Gastroesophageal sphincter (tissue), 4 donors: ENCODE measurements at regions not wholly inside any gene's neighbourhood (a gene's known extent, or its start where the extent isn't known, plus 50 kb on each side); places are given as distances from the start of the nearest gene placed in this dataset.

Experiments
- ATAC-seq: fragments of 150-250 bp; one replicate; pipeline ENCODE4 v1.9.1; 2016; ENCODE audit warnings: mild to moderate bottlenecking, moderate library complexity
- H3K27ac ChIP-seq, 4 donors: fragments of 200-600 bp; sonication (generic) in 3 of 4; 1 replicate in 3 of 4; 2 replicates in 1 of 4; pipeline ENCODE4 v1.5.1; 2016 to 2019
- H3K27me3 ChIP-seq: fragments of 200-600 bp; sonication (generic); one replicate; pipeline ENCODE4 v1.5.1; 2019
- H3K36me3 ChIP-seq, 2 donors: fragments of 200-600 bp; sonication (generic); one replicate each; pipeline ENCODE4 v1.5.1; 2019; ENCODE audit warnings: control low read depth in 1 of 2
- H3K4me1 ChIP-seq, 3 donors: fragments of 200-600 bp; sonication (generic); 1 replicate in 2 of 3; 2 replicates in 1 of 3; pipeline ENCODE4 v1.5.1; 2016 to 2019; ENCODE audit warnings: control low read depth in 2 of 3
- H3K4me3 ChIP-seq, 2 donors: fragments of 200-600 bp; sonication (generic); one replicate each; pipeline ENCODE4 v1.5.1; 2019; ENCODE audit warnings: mild to moderate bottlenecking in 1 of 2, moderate library complexity in 1 of 2
- H3K9me3 ChIP-seq, 3 donors: fragments of 200-600 bp; sonication (generic); one replicate each; pipeline ENCODE4 v1.5.1; 2017 to 2019; ENCODE audit warnings: control low read depth in 2 of 3
- CTCF ChIP-seq, 4 experiments: fragments of 200-600 bp in 2 of 4; fragments of 450-650 bp in 2 of 4; sonication (generic) in 1 of 4; IDR thresholded peaks; one replicate each; pipeline ENCODE4 v1.5.1; 2017 to 2019; ENCODE audit warnings: antibody characterized with exemption in 4 of 4, mild to moderate bottlenecking in 2 of 4, moderate library complexity in 2 of 4
- EP300 ChIP-seq: sonication (generic); formaldehyde crosslinking; IDR thresholded peaks from one replicate; pipeline ENCODE4 v1.6.1; 2017; ENCODE audit warnings: antibody characterized with exemption, mild to moderate bottlenecking
- POLR2A ChIP-seq, 2 donors: fragments of 450-650 bp; IDR thresholded peaks; one replicate each; pipeline ENCODE4 v1.6.1; 2017; ENCODE audit warnings: antibody characterized with exemption in 2 of 2, mild to moderate bottlenecking in 2 of 2, moderate library complexity in 1 of 2
- POLR2AphosphoS5 ChIP-seq: sonication (generic); formaldehyde crosslinking; IDR thresholded peaks from one replicate; pipeline ENCODE4 v1.6.1; 2017; ENCODE audit warnings: antibody characterized with exemption
- WGBS, 2 donors: methylation state at CpG; one replicate each; pipeline ENCODE4 v1.1.5; 2018; ENCODE audit warnings: low coverage in 1 of 2; 5-methylcytosine and 5-hydroxymethylcytosine counted together

GRCh38 chrY:9018401-9018800, 318.9 kb upstream of the TSPY4 start:
- no peak for ATAC-seq
- H3K9me3 ChIP-seq: no peaks in the 10 kb centered on the region
- no peaks in the 10 kb centered on the region for H3K36me3 ChIP-seq
- H3K27ac ChIP-seq: no peak overlapping the region
- H3K4me3 ChIP-seq: no peak overlapping the region
- H3K4me1 ChIP-seq: no peaks in the 10 kb centered on the region
- no peak for TF ChIP-seq POLR2A (IDR thresholded peaks at IDR 0.05)
- TF ChIP-seq CTCF (IDR thresholded peaks at IDR 0.05): no peak
- TF ChIP-seq EP300: no peak
- no peak for TF ChIP-seq POLR2AphosphoS5
- no CpG with 5 or more reads among the region's 1 CpG for WGBS, 2 donors
- no peaks in the 10 kb centered on the region for H3K27me3 ChIP-seq

- H3K4me1 ChIP-seq: no peaks in the 10 kb centered on the region
- no CpG with 5 or more reads among the region's 9 CpGs for WGBS, 2 donors
- H3K27me3 ChIP-seq: no peaks in the 10 kb centered on the region
- TF ChIP-seq CTCF (IDR thresholded peaks at IDR 0.05) (no peak), POLR2AphosphoS5 (no peak), POLR2A (IDR thresholded peaks at IDR 0.05) (no peak), EP300 (no peak)
- no peaks in the 10 kb centered on the region for H3K9me3 ChIP-seq
- H3K27ac ChIP-seq: no peak overlapping the region
- no peaks in the 10 kb centered on the region for H3K36me3 ChIP-seq
- H3K4me3 ChIP-seq: no peak overlapping the region
- no peak for ATAC-seq
These were observed 309.4 kb upstream of the TSPY4 start for GRCh38 chrY:9027729-9028375.

DNA sequence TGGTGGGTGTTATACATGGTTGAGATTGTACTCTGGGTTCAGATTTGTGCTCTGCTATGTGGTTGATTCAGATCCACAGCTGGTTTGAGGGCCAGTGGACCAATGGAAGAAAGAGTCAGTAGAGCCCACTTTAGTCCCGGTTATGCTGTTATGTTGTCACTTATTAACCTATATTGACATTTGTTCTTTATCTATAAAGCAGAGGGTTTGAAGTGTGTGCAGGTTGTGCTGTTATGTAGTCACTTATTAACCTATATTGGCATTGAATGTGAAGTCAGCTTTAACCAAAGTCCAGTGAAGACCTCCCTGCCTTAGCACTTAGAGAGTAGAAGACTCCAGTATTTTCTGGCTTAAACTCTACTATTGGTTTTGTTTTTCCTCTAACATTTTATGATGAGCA, 307.3 kb upstream of the TSPY4 start:
- Histone ChIP-seq H3K27ac (no peak overlapping the region), H3K9me3 (no peaks in the 10 kb centered on the region), H3K36me3 (no peaks in the 10 kb centered on the region), H3K27me3 (no peaks in the 10 kb centered on the region), H3K4me1 (no peaks in the 10 kb centered on the region), H3K4me3 (no peak overlapping the region)
- no peak for TF ChIP-seq POLR2A (IDR thresholded peaks at IDR 0.05)
- no peak for TF ChIP-seq POLR2AphosphoS5
- no peak for TF ChIP-seq EP300
- no peak for TF ChIP-seq CTCF (IDR thresholded peaks at IDR 0.05)
- no CpG with 5 or more reads among the region's 1 CpG for WGBS, 2 donors
- no peak for ATAC-seq

DNA sequence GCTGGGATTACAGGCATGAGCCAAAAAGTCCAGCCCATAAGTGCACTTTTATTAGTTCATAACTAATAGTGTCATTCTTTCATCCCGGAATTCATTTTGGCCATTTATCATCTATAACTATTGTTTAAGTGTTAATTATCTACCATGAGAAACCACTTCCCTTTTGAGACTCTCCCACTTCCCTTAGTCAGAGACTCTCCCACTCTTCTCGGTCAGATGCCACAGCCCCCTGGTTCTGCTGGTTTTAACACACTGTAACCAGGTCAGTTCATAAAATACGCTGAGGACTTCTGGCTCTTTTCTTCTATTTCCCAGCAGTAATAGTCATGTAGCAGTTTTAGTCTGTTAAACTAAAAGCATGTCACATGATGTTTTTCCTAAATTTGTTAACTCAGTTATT, 303.0 kb upstream of the TSPY4 start:
- no peak for TF ChIP-seq EP300
- no peak for TF ChIP-seq CTCF (IDR thresholded peaks at IDR 0.05)
- TF ChIP-seq POLR2A (IDR thresholded peaks at IDR 0.05): no peak
- TF ChIP-seq POLR2AphosphoS5: no peak
- Histone ChIP-seq H3K27me3 (no peaks in the 10 kb centered on the region), H3K9me3 (no peaks in the 10 kb centered on the region), H3K4me1 (no peaks in the 10 kb centered on the region), H3K27ac (no peak overlapping the region), H3K4me3 (no peak overlapping the region), H3K36me3 (no peaks in the 10 kb centered on the region)
- WGBS, 2 donors: 44% methylated on average over 3 of the region's 3 CpGs; no CpG with 5 or more reads in 1 of the 2 donors
- ATAC-seq: no peak

GRCh38 chrY:9035246-9035645, 302.0 kb upstream of the TSPY4 start:
- no peaks in the 10 kb centered on the region for H3K27me3 ChIP-seq
- no peak overlapping the region for H3K27ac ChIP-seq
- ATAC-seq: no peak
- H3K9me3 ChIP-seq: no peaks in the 10 kb centered on the region
- no peak overlapping the region for H3K4me3 ChIP-seq
- WGBS, 2 donors: 9% methylated on average over 3 of the region's 3 CpGs; no CpG with 5 or more reads in 1 of the 2 donors
- no peaks in the 10 kb centered on the region for H3K4me1 ChIP-seq
- TF ChIP-seq EP300: no peak
- no peak for TF ChIP-seq CTCF (IDR thresholded peaks at IDR 0.05)
- TF ChIP-seq POLR2A (IDR thresholded peaks at IDR 0.05): no peak
- TF ChIP-seq POLR2AphosphoS5: no peak
- H3K36me3 ChIP-seq: no peaks in the 10 kb centered on the region
